H1 (cell line): ENCODE measurements at regions not wholly inside any gene's neighbourhood (a gene's known extent, or its start where the extent isn't known, plus 50 kb on each side); places are given as distances from the start of the nearest gene placed in this dataset.

Experiments used
- CTCF ChIA-PET: fragments of 300-600 bp; sonication (Branson Sonifier 250); formaldehyde crosslinking; loops from one replicate; lab custom pipeline; 2021; ENCODE audit not compliant: partially characterized antibody; lab: Charles Lee
- POLR2A ChIA-PET: fragments of 300-600 bp; sonication (Branson Sonifier 250); formaldehyde crosslinking; loops from one replicate; lab custom pipeline; 2021; ENCODE audit warnings: inconsistent platforms; ENCODE audit not compliant: partially characterized antibody; lab: Charles Lee
- DNase-seq, 2 experiments: peaks; one replicate each; pipeline versions ENCODE4 v3.0.0 to v3.0.0-alpha.2; 2010 to 2022; ENCODE audit warnings: low spot score in 2 of 2, low read depth in 1 of 2, mixed read lengths in 1 of 2
- FAIRE-seq: peaks from 2 replicates; lab custom pipeline; 2011; peaks lifted over from hg19 to GRCh38; lab: Jason Lieb, UNC
- H2AFZ ChIP-seq: 2 replicates; pipeline ENCODE4 v1.8.1; 2012; ENCODE audit warnings: low read length, inconsistent platforms
- H2AK5ac ChIP-seq: 2 replicates; pipeline ENCODE4 v1.6.1; 2013; ENCODE audit warnings: low read depth, low read length
- H2BK120ac ChIP-seq: replicated peaks from 2 replicates; pipeline ENCODE3; 2013; ENCODE audit warnings: low read depth, low read length, inconsistent platforms
- H2BK12ac ChIP-seq: 2 replicates; pipeline ENCODE4 v1.6.1; 2013; ENCODE audit warnings: low read depth, low read length
- H2BK15ac ChIP-seq: 2 replicates; pipeline ENCODE4 v1.6.1; 2013; ENCODE audit warnings: low read length
- H2BK20ac ChIP-seq: 2 replicates; pipeline ENCODE4 v1.6.1; 2013; ENCODE audit warnings: low read length
- H2BK5ac ChIP-seq: 2 replicates; pipeline ENCODE4 v1.6.1; 2013; ENCODE audit warnings: low read depth, low read length
- H3K14ac ChIP-seq: 2 replicates; pipeline ENCODE4 v1.6.1; 2013; ENCODE audit warnings: inconsistent platforms; ENCODE audit not compliant: insufficient read length
- H3K18ac ChIP-seq: 2 replicates; pipeline ENCODE4 v1.6.1; 2013; ENCODE audit warnings: low read length; ENCODE audit errors: extremely low read depth
- H3K23ac ChIP-seq: 2 replicates; pipeline ENCODE4 v1.6.1; 2013; ENCODE audit warnings: inconsistent platforms; ENCODE audit not compliant: insufficient read length
- H3K23me2 ChIP-seq: 2 replicates; pipeline ENCODE4 v1.6.1; 2013; ENCODE audit warnings: low read depth, low read length
- H3K27ac ChIP-seq: 2 replicates; pipeline ENCODE4 v1.6.1; 2011; ENCODE audit warnings: low read depth, low read length, inconsistent platforms
- H3K27me3 ChIP-seq, 4 experiments: replicated peaks in 1 of 4; 1 replicate in 1 of 4; 2 replicates in 3 of 4; pipeline versions ENCODE4 v1.6.1 to v1.8.1; 2011 to 2013; ENCODE audit warnings: low read length in 3 of 4, mild to moderate bottlenecking in 3 of 4, inconsistent platforms in 2 of 4, mixed read lengths in 2 of 4, moderate library complexity in 1 of 4; ENCODE audit not compliant: control insufficient read depth in 3 of 4, insufficient read depth in 3 of 4; ENCODE audit errors: extremely low read depth in 1 of 4
- H3K36me3 ChIP-seq, 4 experiments: 2 replicates each; pipeline versions ENCODE4 v1.6.1 to v1.8.1; 2011 to 2013; ENCODE audit warnings: mild to moderate bottlenecking in 4 of 4, low read length in 3 of 4, moderate library complexity in 2 of 4, control low read depth in 1 of 4, inconsistent platforms in 1 of 4; ENCODE audit not compliant: insufficient read depth in 4 of 4, control insufficient read depth in 2 of 4
- H3K4ac ChIP-seq: replicated peaks from 2 replicates; pipeline ENCODE3; 2013; ENCODE audit warnings: low read length, low read depth, mixed read lengths, inconsistent platforms; ENCODE audit not compliant: insufficient read length
- H3K4me1 ChIP-seq, 4 experiments: replicated peaks in 1 of 4; 1 replicate in 1 of 4; 2 replicates in 3 of 4; pipeline versions ENCODE4 v1.6.1 to v1.8.1; 2011 to 2013; ENCODE audit warnings: low read length in 3 of 4, inconsistent platforms in 2 of 4, mixed read lengths in 1 of 4; ENCODE audit not compliant: insufficient read depth in 4 of 4, control insufficient read depth in 3 of 4
- H3K4me2 ChIP-seq, 2 experiments: 2 replicates each; pipeline versions ENCODE4 v1.6.1 to v1.8.1; 2011 to 2013; ENCODE audit warnings: low read depth in 2 of 2, low read length in 2 of 2, control low read depth in 1 of 2, inconsistent platforms in 1 of 2, mild to moderate bottlenecking in 1 of 2; ENCODE audit not compliant: insufficient read depth in 1 of 2
- H3K4me3 ChIP-seq, 4 experiments: fragments of 200-600, 300-600 bp in 1 of 4; sonication (generic), shearing (Covaris generic), sonication (Bioruptor Twin) in 1 of 4; 2 replicates each; pipeline versions ENCODE4 v1.5.1 to v1.8.1; 2011 to 2016; ENCODE audit warnings: low read length in 4 of 4, low read depth in 3 of 4, control low read depth in 2 of 4, inconsistent platforms in 2 of 4, mild to moderate bottlenecking in 2 of 4, mixed read lengths in 1 of 4, moderate library complexity in 1 of 4; ENCODE audit not compliant: insufficient read depth in 2 of 4; ENCODE audit errors: extremely low read depth in 1 of 4
- H3K56ac ChIP-seq: replicated peaks from 2 replicates; pipeline ENCODE3; 2013; ENCODE audit warnings: low read depth, mild to moderate bottlenecking, mixed read lengths, low read length, inconsistent platforms; ENCODE audit not compliant: insufficient read length
- H3K79me1 ChIP-seq: 2 replicates; pipeline ENCODE4 v1.6.1; 2013; ENCODE audit warnings: low read depth, low read length, control low read depth
- H3K79me2 ChIP-seq, 2 experiments: 2 replicates each; pipeline versions ENCODE4 v1.6.1 to v1.8.1; 2012 to 2013; ENCODE audit warnings: low read length in 2 of 2, mild to moderate bottlenecking in 2 of 2, inconsistent platforms in 1 of 2; ENCODE audit not compliant: insufficient read depth in 2 of 2, control insufficient read depth in 1 of 2
- H3K9ac ChIP-seq, 4 experiments: replicated peaks in 1 of 4; 1 replicate in 1 of 4; 2 replicates in 3 of 4; pipeline versions ENCODE4 v1.6.1 to v1.8.1; 2011 to 2013; ENCODE audit warnings: low read depth in 3 of 4, low read length in 3 of 4, control low read depth in 2 of 4, mild to moderate bottlenecking in 2 of 4, moderate library complexity in 2 of 4, inconsistent platforms in 1 of 4; ENCODE audit errors: extremely low read depth in 1 of 4
- H3K9me3 ChIP-seq, 2 experiments: 2 replicates each; pipeline versions ENCODE4 v1.6.1 to v1.8.1; 2012 to 2013; ENCODE audit warnings: mild to moderate bottlenecking in 2 of 2, moderate library complexity in 2 of 2, control low read depth in 1 of 2, inconsistent platforms in 1 of 2, low read depth in 1 of 2, low read length in 1 of 2, mixed read lengths in 1 of 2; ENCODE audit not compliant: insufficient read depth in 2 of 2
- H4K20me1 ChIP-seq, 2 experiments: replicated peaks in 1 of 2; 2 replicates each; pipeline versions ENCODE3 to v1.8.1; 2011 to 2013; ENCODE audit warnings: inconsistent platforms in 2 of 2, low read length in 2 of 2, mild to moderate bottlenecking in 1 of 2; ENCODE audit not compliant: insufficient read depth in 2 of 2, control insufficient read depth in 1 of 2
- H4K5ac ChIP-seq: 2 replicates; pipeline ENCODE4 v1.6.1; 2013; ENCODE audit warnings: low read length, low read depth, mixed read lengths, inconsistent platforms; ENCODE audit not compliant: insufficient read length
- H4K8ac ChIP-seq: 2 replicates; pipeline ENCODE4 v1.8.0; 2013; ENCODE audit warnings: mild to moderate bottlenecking, moderate library complexity, low read length, inconsistent platforms; ENCODE audit not compliant: insufficient read depth; ENCODE audit errors: extremely low read depth
- H4K91ac ChIP-seq: replicated peaks from 2 replicates; pipeline ENCODE3; 2013; ENCODE audit warnings: low read length, mixed read lengths, inconsistent platforms; ENCODE audit not compliant: insufficient read length
- FOSL1 ChIP-seq: IDR thresholded peaks from 2 replicates; pipeline ENCODE4 v1.6.1; 2011; ENCODE audit warnings: mild to moderate bottlenecking, low read depth, low read length, moderate library complexity; ENCODE audit not compliant: insufficient read depth
- HDAC6 ChIP-seq: IDR thresholded peaks from one replicate; pipeline ENCODE4 v1.7.1; 2012; ENCODE audit warnings: low read depth, mild to moderate bottlenecking, inconsistent platforms, low read length, moderate library complexity
- KDM5A ChIP-seq: fragments of 200-600 bp; IDR thresholded peaks from 2 replicates; pipeline ENCODE4 v1.7.1; 2012; ENCODE audit warnings: mild to moderate bottlenecking, low read length, inconsistent platforms, mixed read lengths
- NANOG ChIP-seq: IDR thresholded peaks from 2 replicates; pipeline ENCODE4 v1.6.1; 2011; ENCODE audit warnings: low read length, low read depth, mild to moderate bottlenecking, inconsistent platforms; ENCODE audit not compliant: insufficient read depth, poor library complexity, severe bottlenecking
- SAP30 ChIP-seq: fragments of 300-600 bp; sonication (generic); IDR thresholded peaks from 2 replicates; pipeline ENCODE4 v1.7.1; 2012; ENCODE audit warnings: low read length, moderate library complexity, mild to moderate bottlenecking, inconsistent platforms; ENCODE audit not compliant: insufficient read depth, insufficient replicate concordance
- SP1 ChIP-seq: IDR thresholded peaks from 2 replicates; pipeline ENCODE4 v1.6.1; 2011; ENCODE audit warnings: low read depth, low read length
- SP2 ChIP-seq: IDR thresholded peaks from 2 replicates; pipeline ENCODE4 v1.6.1; 2012; ENCODE audit warnings: mild to moderate bottlenecking, low read length, inconsistent platforms
- SP4 ChIP-seq: IDR thresholded peaks from 2 replicates; pipeline ENCODE4 v1.6.1; 2012; ENCODE audit warnings: low read length, inconsistent platforms
- TAF7 ChIP-seq: optimal IDR thresholded peaks from 2 replicates; pipeline ENCODE3; 2011; ENCODE audit warnings: low read depth, mild to moderate bottlenecking, inconsistent platforms, low read length, moderate library complexity, borderline replicate concordance
- USF2 ChIP-seq: IDR thresholded peaks from 2 replicates; pipeline ENCODE4 v1.6.1; 2011; ENCODE audit warnings: low read length, improper control_type of control experiment
- YY1 ChIP-seq: IDR thresholded peaks from 2 replicates; pipeline ENCODE4 v1.6.1; 2011; ENCODE audit warnings: low read depth, mild to moderate bottlenecking, low read length
- ZNF274 ChIP-seq: IDR thresholded peaks from 2 replicates; pipeline ENCODE4 v1.7.0; 2012; ENCODE audit warnings: low read length, borderline replicate concordance; ENCODE audit errors: extremely low read depth
- WGBS, 2 experiments: shearing (Covaris generic) in 1 of 2; methylation state at CpG; one replicate each; pipeline versions ENCODE4 v1.1.6 to v1.1.7; 2013 to 2015; ENCODE audit warnings: low lambda C conversion rate in 2 of 2, mixed read lengths in 2 of 2, inconsistent platforms in 1 of 2, low coverage in 1 of 2, missing lambda C conversion rate in 1 of 2; ENCODE audit not compliant: insufficient replicate concordance in 2 of 2, insufficient coverage in 1 of 2, insufficient read length in 1 of 2; ENCODE audit errors: extremely low coverage in 1 of 2, missing lambda C conversion rate in 1 of 2; 5-methylcytosine and 5-hydroxymethylcytosine counted together

- FAIRE-seq (no peak), DNase-seq (no peak)
- no peak overlapping the region for H4K91ac ChIP-seq
- WGBS, 2 experiments: 79% methylated on average over 4 of the region's 4 CpGs; no CpG with 5 or more reads in 1 of the 2 experiments
- no peak overlapping the region for H2BK5ac ChIP-seq
- no peaks in the 10 kb centered on the region for H3K79me1 ChIP-seq
- POLR2A ChIA-PET: no interaction called here
- no peak overlapping the region for H3K56ac ChIP-seq
- H3K79me2 ChIP-seq: no peaks in the 10 kb centered on the region
- CTCF ChIA-PET: interaction anchor here (0.7 to 1.0 kb wide), 2 partner anchors 32 to 95 kb away, joined by 3 read pairs; no protein-coding TSS in a partner anchor
- no peak overlapping the region for H3K18ac ChIP-seq
- H2BK12ac ChIP-seq: no peak overlapping the region
- no peak overlapping the region for H3K23ac ChIP-seq
- H3K4me2 ChIP-seq: no peak overlapping the region
- no peaks in the 10 kb centered on the region for H3K9me3 ChIP-seq
- no peak overlapping the region for H2AFZ ChIP-seq
- H3K4ac ChIP-seq: no peak overlapping the region
- no peaks in the 10 kb centered on the region for H4K20me1 ChIP-seq
- H2BK120ac ChIP-seq: no peak overlapping the region
- no peak overlapping the region for H3K14ac ChIP-seq
- H3K23me2 ChIP-seq: no peaks in the 10 kb centered on the region; the same call in 1 of the 2 replicates
- H3K27ac ChIP-seq: no peak overlapping the region
- H2BK15ac ChIP-seq: no peak overlapping the region
- no peak overlapping the region for H2AK5ac ChIP-seq
- no peak overlapping the region for H4K5ac ChIP-seq
- no peaks in the 10 kb centered on the region for H3K36me3 ChIP-seq
- H3K27me3 ChIP-seq: no peaks in the 10 kb centered on the region
- no peaks in the 10 kb centered on the region for H3K4me1 ChIP-seq
- no peak for TF ChIP-seq NANOG
- no peak for TF ChIP-seq KDM5A
- no peak for TF ChIP-seq SP1
- TF ChIP-seq ZNF274: no peak
- no peak for TF ChIP-seq TAF7
- TF ChIP-seq HDAC6: no peak
- no peak for TF ChIP-seq SP2
- no peak for TF ChIP-seq YY1
- no peak for TF ChIP-seq USF2
- TF ChIP-seq FOSL1: no peak
- no peak for TF ChIP-seq SP4
- TF ChIP-seq SAP30: no peak
- H4K8ac ChIP-seq: no peak overlapping the region
- H3K4me3 ChIP-seq: no peak overlapping the region
- H3K9ac ChIP-seq: no peak overlapping the region
- no peak overlapping the region for H2BK20ac ChIP-seq
Observed at GRCh38 chr2:204356151-204356641, 189.1 kb upstream of the PARD3B start.
